IPS DF 6.9 (cell line): ENCODE measurements at regions not wholly inside any gene's neighbourhood (a gene's known extent, or its start where the extent isn't known, plus 50 kb on each side); places are given as distances from the start of the nearest gene placed in this dataset.

Source experiments
- DNase-seq: peaks from one replicate; pipeline ENCODE4 v3.0.0-alpha.2; 2013; ENCODE audit warnings: low read depth, low spot score
- H3K27ac ChIP-seq: one replicate; pipeline ENCODE4 v1.5.1; 2013; ENCODE audit warnings: low read length, control low read depth
- H3K27me3 ChIP-seq: 2 replicates; pipeline ENCODE4 v1.6.1; 2013; ENCODE audit warnings: mild to moderate bottlenecking, low read length; ENCODE audit not compliant: control insufficient read depth, insufficient read depth
- H3K36me3 ChIP-seq: 2 replicates; pipeline ENCODE4 v1.6.1; 2013; ENCODE audit warnings: low read length; ENCODE audit not compliant: control insufficient read depth, insufficient read depth
- H3K4me1 ChIP-seq: 2 replicates; pipeline ENCODE4 v1.6.1; 2013; ENCODE audit warnings: low read length; ENCODE audit not compliant: control insufficient read depth, insufficient read depth
- H3K4me3 ChIP-seq: 2 replicates; pipeline ENCODE4 v1.5.1; 2013; ENCODE audit warnings: mild to moderate bottlenecking, low read length
- H3K9me3 ChIP-seq: 2 replicates; pipeline ENCODE4 v1.6.1; 2013; ENCODE audit warnings: low read length, inconsistent platforms; ENCODE audit not compliant: control insufficient read depth, insufficient read depth
- WGBS: extraction: QIAGEN DNeasy Blood & Tissue Kit; methylation state at CpG from one replicate; pipeline ENCODE4 v1.1.7; 2013; ENCODE audit warnings: mixed read lengths, missing lambda C conversion rate; ENCODE audit not compliant: insufficient read length, insufficient coverage; 5-methylcytosine and 5-hydroxymethylcytosine counted together

GRCh38 chr14:83021323-83021722 is 1487.7 kb upstream of the SEL1L start:
- no peaks in the 10 kb centered on the region for H3K4me1 ChIP-seq
- H3K27me3 ChIP-seq: no peaks in the 10 kb centered on the region
- no peak for DNase-seq
- no peaks in the 10 kb centered on the region for H3K36me3 ChIP-seq
- H3K27ac ChIP-seq: no peak overlapping the region
- no peaks in the 10 kb centered on the region for H3K9me3 ChIP-seq
- no CpG with 5 or more reads among the region's 2 CpGs for WGBS
- H3K4me3 ChIP-seq: no peak overlapping the region

DNA sequence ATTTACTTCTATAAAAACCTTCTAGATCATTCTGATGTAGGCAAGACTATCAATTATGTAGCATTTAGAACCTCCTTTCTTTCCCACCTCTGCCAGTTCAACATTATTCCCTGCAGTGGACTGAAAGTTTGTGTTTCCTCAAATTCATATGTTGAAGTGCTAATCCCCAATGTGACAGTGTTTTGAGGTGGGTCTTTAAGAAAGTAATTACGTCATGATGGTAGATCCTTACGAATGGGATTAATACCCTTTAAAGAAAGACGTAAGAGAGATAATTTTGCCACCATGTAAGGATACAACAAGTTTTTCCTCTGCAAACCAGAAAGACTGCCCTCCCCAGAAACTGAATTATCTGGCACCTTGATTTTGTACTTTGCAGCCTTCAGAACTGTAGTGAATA is 1489.7 kb upstream of the SEL1L start:
- WGBS: no CpG with 5 or more reads among the region's 3 CpGs

DNA sequence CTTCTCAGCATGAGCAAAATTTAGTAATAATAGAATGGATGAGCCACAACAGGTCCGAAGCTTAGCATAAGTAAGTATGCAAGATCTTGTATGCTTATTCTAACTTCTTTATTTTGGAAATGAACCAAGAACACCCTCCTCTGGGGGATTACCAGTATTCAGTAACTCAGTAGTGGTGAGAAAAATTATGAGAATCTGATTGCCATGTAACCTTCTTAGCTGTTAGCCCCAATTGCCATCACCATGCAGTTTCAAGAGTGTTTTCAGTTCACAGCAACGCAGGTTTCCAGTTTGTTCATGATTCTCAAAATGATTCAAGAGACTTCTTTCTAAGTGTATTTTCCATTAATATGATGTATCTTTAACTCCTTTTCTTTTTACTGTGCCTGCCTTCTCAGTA is 1507.6 kb upstream of the SEL1L start:
- no peak overlapping the region for H3K27ac ChIP-seq
- no peaks in the 10 kb centered on the region for H3K36me3 ChIP-seq
- no peaks in the 10 kb centered on the region for H3K9me3 ChIP-seq
- no peaks in the 10 kb centered on the region for H3K4me1 ChIP-seq
- no peak overlapping the region for H3K4me3 ChIP-seq
- no peak for DNase-seq
- WGBS: no CpG with 5 or more reads among the region's 2 CpGs
- no peaks in the 10 kb centered on the region for H3K27me3 ChIP-seq

More for the DNA sequence above, 1489.7 kb upstream of the SEL1L start:
- no peaks in the 10 kb centered on the region for H3K4me1 ChIP-seq
- no peak overlapping the region for H3K4me3 ChIP-seq
- H3K27me3 ChIP-seq: no peaks in the 10 kb centered on the region
- no peaks in the 10 kb centered on the region for H3K36me3 ChIP-seq
- no peaks in the 10 kb centered on the region for H3K9me3 ChIP-seq
- DNase-seq: no peak
- no peak overlapping the region for H3K27ac ChIP-seq

GRCh38 chr14:83042858-83043257 is 1509.2 kb upstream of the SEL1L start:
- Histone ChIP-seq H3K27ac (no peak overlapping the region), H3K4me3 (no peak overlapping the region), H3K4me1 (no peaks in the 10 kb centered on the region), H3K9me3 (no peaks in the 10 kb centered on the region), H3K36me3 (no peaks in the 10 kb centered on the region), H3K27me3 (no peaks in the 10 kb centered on the region)
- no CpG with 5 or more reads among the region's 2 CpGs for WGBS
- no peak for DNase-seq

- no peak for DNase-seq
- Histone ChIP-seq H3K9me3 (no peaks in the 10 kb centered on the region), H3K27me3 (no peaks in the 10 kb centered on the region), H3K36me3 (no peaks in the 10 kb centered on the region), H3K4me1 (no peaks in the 10 kb centered on the region), H3K27ac (no peak overlapping the region), H3K4me3 (no peak overlapping the region)
- no CpG with 5 or more reads among the region's 1 CpG for WGBS
Measured at GRCh38 chr14:83044001-83044400, 1510.3 kb upstream of the SEL1L start.

- Histone ChIP-seq H3K36me3 (no peaks in the 10 kb centered on the region), H3K27me3 (no peaks in the 10 kb centered on the region), H3K4me1 (no peaks in the 10 kb centered on the region), H3K27ac (no peak overlapping the region), H3K9me3 (no peaks in the 10 kb centered on the region), H3K4me3 (no peak overlapping the region)
- no peak for DNase-seq
- no CpG with 5 or more reads among the region's 2 CpGs for WGBS
Measured at GRCh38 chr14:83047059-83047830, 1513.6 kb upstream of the SEL1L start.

DNA sequence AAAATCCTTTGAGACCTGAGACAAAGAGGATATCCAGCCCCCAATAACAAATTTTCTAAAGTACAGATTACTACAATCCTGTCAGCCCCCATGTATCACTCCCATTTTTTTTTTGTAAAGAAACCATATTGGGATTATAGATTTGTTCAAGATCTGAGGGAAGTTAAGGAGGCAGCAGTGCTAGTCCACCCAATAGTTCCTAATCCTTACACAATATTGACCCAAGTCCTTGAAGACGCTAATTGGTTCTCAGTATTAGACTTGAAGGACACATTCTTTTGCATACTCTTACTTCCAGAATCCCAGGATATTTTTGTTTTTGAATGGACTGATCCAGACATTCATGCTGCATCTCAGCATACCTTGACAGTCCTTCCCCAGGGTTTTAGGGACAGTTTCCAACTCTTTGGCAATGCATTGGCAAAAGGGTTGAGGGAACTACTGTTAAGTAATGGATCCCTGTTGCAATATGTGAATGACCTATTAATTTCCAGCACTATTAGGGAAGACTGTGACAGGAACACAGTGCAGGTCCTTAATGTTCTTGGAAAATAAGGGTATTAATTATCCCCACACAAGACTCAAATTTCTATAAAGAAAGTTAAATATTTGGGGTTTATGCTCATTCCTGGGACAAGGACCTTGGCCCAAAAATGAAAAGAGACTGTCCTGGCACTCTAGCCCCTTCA is 1519.5 kb upstream of the SEL1L start:
- Histone ChIP-seq H3K9me3 (no peaks in the 10 kb centered on the region), H3K4me1 (no peaks in the 10 kb centered on the region), H3K36me3 (no peaks in the 10 kb centered on the region), H3K27me3 (no peaks in the 10 kb centered on the region), H3K4me3 (no peak overlapping the region), H3K27ac (no peak overlapping the region)
- DNase-seq: no peak
- WGBS: no CpG with 5 or more reads among the region's 1 CpG

DNA sequence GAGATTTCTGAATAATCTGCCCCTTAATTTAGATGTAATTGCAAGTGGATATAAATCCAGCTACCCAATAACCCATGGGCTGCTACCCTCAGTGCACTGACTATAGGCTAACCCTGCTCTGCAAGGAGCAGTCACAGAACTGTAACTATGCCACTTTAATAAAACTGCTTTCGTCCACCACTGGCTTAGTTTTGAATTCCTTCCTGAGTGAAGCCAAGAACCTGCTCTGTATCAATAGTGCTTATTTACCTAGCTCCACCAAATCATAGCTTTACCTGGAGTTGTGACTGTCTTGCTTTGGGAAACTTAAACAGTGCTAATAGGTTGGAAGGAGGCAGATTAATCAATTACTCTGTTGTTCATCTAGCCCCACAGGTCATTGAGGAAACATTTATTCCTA is 1524.4 kb upstream of the SEL1L start:
- no peaks in the 10 kb centered on the region for H3K27me3 ChIP-seq
- no CpG with 5 or more reads among the region's 1 CpG for WGBS
- DNase-seq: no peak

DNA sequence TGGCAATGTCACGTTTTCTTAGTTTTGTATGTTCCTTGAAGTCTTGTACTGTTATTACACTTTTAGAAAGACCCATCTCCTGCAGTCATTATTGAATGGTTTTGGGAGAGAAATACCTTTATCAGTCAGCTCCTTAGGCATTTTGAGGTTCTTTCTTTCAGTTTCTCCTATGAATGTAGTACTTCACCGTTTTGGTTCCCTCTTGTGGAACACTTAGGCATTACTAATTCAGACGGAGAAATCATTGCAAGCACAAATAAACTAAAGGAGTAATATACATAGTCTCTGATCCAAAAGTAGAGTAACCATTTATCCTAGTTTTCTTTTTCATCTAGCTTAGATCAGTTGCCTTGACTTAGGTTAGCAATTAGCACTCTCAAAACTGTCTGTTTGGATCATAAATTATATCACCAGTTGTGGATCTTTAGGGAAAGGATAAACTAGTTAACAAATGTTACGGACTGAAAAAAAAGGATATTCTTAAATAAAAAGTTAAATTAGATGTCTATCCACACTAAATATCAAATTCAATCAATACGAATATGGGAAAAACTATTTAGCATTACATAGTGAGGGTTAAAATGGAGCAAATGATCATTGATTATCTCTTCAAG is 1538.3 kb upstream of the SEL1L start:
- H3K36me3 ChIP-seq: no peaks in the 10 kb centered on the region
- no peak overlapping the region for H3K4me3 ChIP-seq
- H3K27ac ChIP-seq: no peak overlapping the region
- H3K4me1 ChIP-seq: no peaks in the 10 kb centered on the region
- DNase-seq: peak; percentile 5
- H3K27me3 ChIP-seq: no peaks in the 10 kb centered on the region
- H3K9me3 ChIP-seq: no peaks in the 10 kb centered on the region
- no CpG with 5 or more reads among the region's 5 CpGs for WGBS

More for the DNA sequence above, 1524.4 kb upstream of the SEL1L start:
- H3K36me3 ChIP-seq: no peaks in the 10 kb centered on the region
- H3K9me3 ChIP-seq: no peaks in the 10 kb centered on the region
- H3K4me1 ChIP-seq: no peaks in the 10 kb centered on the region
- no peak overlapping the region for H3K27ac ChIP-seq
- H3K4me3 ChIP-seq: no peak overlapping the region

- no peak overlapping the region for H3K4me3 ChIP-seq
- H3K27ac ChIP-seq: no peak overlapping the region
- WGBS: no CpG with 5 or more reads among the region's 4 CpGs
- H3K9me3 ChIP-seq: no peaks in the 10 kb centered on the region
- no peaks in the 10 kb centered on the region for H3K36me3 ChIP-seq
- H3K4me1 ChIP-seq: no peaks in the 10 kb centered on the region
- H3K27me3 ChIP-seq: no peaks in the 10 kb centered on the region
- DNase-seq: no peak
Measured at GRCh38 chr14:83085136-83085535, 1551.5 kb upstream of the SEL1L start.
